Endothelial cell of umbilical vein (primary cell): ENCODE measurements at regions not wholly inside any gene's neighbourhood (a gene's known extent, or its start where the extent isn't known, plus 50 kb on each side); places are given as distances from the start of the nearest gene placed in this dataset.

ENCODE experiments used
- BruUV-seq: library from RNA; stranded (reverse); fragments of 400-500 nt; replicated peaks from 2 replicates; lab custom pipeline; 2021; lab: Mats Ljungman, UMichigan
- CTCF ChIA-PET: fragments of 300-600, 350-600 bp; sonication (Branson Sonifier 250); formaldehyde crosslinking; loops from one replicate; lab custom pipeline; 2021; ENCODE audit warnings: antibody characterized with exemption, inconsistent platforms; lab: Charles Lee
- POLR2A ChIA-PET: fragments of 300-600, 350-600 bp; sonication (Branson Sonifier 250); formaldehyde crosslinking; loops from one replicate; lab custom pipeline; 2021; ENCODE audit warnings: antibody characterized with exemption, inconsistent platforms; lab: Charles Lee
- DNase-seq: peaks from one replicate; pipeline ENCODE4 v3.0.0-alpha.2; 2011; ENCODE audit warnings: low read depth, low spot score
- FAIRE-seq: peaks from 2 replicates; lab custom pipeline; 2011; peaks lifted over from hg19 to GRCh38; lab: Jason Lieb, UNC
- H2AFZ ChIP-seq: 2 replicates; pipeline ENCODE4 v1.6.0; 2012; ENCODE audit warnings: low read depth, low read length, control low read depth, inconsistent platforms
- H3K27ac ChIP-seq: 2 replicates; pipeline ENCODE4 v1.5.1; 2011; ENCODE audit warnings: low read depth, mild to moderate bottlenecking, control low read depth, low read length, moderate library complexity; ENCODE audit not compliant: insufficient read depth
- H3K27me3 ChIP-seq, 2 experiments: 2 replicates each; pipeline versions ENCODE4 v1.6.0 to v1.6.1; 2011; ENCODE audit warnings: low read length in 2 of 2, mixed read lengths in 1 of 2; ENCODE audit not compliant: control insufficient read depth in 2 of 2, insufficient read depth in 2 of 2
- H3K36me3 ChIP-seq, 2 experiments: 2 replicates in 1 of 2; 3 replicates in 1 of 2; pipeline ENCODE4 v1.5.1; 2011; ENCODE audit warnings: low read length in 2 of 2, mild to moderate bottlenecking in 1 of 2, moderate library complexity in 1 of 2; ENCODE audit not compliant: control insufficient read depth in 2 of 2, insufficient read depth in 2 of 2; ENCODE audit errors: extremely low read depth in 1 of 2
- H3K4me1 ChIP-seq: 3 replicates; pipeline ENCODE4 v1.5.1; 2011; ENCODE audit warnings: mild to moderate bottlenecking, low read length; ENCODE audit not compliant: control insufficient read depth, insufficient read depth; ENCODE audit errors: extremely low read depth
- H3K4me2 ChIP-seq: 2 replicates; pipeline ENCODE4 v1.6.1; 2011; ENCODE audit warnings: low read length, control low read depth, mixed read lengths; ENCODE audit not compliant: insufficient read depth
- H3K4me3 ChIP-seq, 3 experiments: fragments of 200-600 bp in 1 of 3; sonication (generic), shearing (Covaris generic) in 1 of 3; replicated peaks in 1 of 3; 2 replicates each; pipeline ENCODE4 v1.5.1; 2011 to 2016; ENCODE audit warnings: control low read depth in 3 of 3, low read length in 3 of 3, mild to moderate bottlenecking in 2 of 3, inconsistent platforms in 1 of 3, low read depth in 1 of 3, moderate library complexity in 1 of 3; ENCODE audit not compliant: insufficient read depth in 1 of 3
- H3K79me2 ChIP-seq: 2 replicates; pipeline ENCODE4 v1.6.0; 2012; ENCODE audit warnings: low read length, inconsistent platforms; ENCODE audit not compliant: control insufficient read depth, insufficient read depth
- H3K9ac ChIP-seq: replicated peaks from 2 replicates; pipeline ENCODE3; 2011; ENCODE audit warnings: low read length, control low read depth; ENCODE audit not compliant: insufficient read depth; ENCODE audit errors: extremely low read depth
- H3K9me1 ChIP-seq: replicated peaks from 3 replicates; pipeline ENCODE4 v1.6.0; 2011; ENCODE audit warnings: mild to moderate bottlenecking, low read length; ENCODE audit not compliant: control insufficient read depth, insufficient read depth; ENCODE audit errors: extremely low read depth
- H3K9me3 ChIP-seq: replicated peaks from 2 replicates; pipeline ENCODE4 v1.5.1; 2012; ENCODE audit warnings: low read length, inconsistent platforms; ENCODE audit not compliant: control insufficient read depth, insufficient read depth
- H4K20me1 ChIP-seq: replicated peaks from 2 replicates; pipeline ENCODE3; 2011; ENCODE audit warnings: mild to moderate bottlenecking, low read length; ENCODE audit not compliant: control insufficient read depth, insufficient read depth; ENCODE audit errors: extremely low read depth
- CTCF ChIP-seq, 2 donors: IDR thresholded peaks; 1 replicate in 1 of 2; 2 replicates in 1 of 2; pipeline ENCODE4 v1.5.1; 2011; ENCODE audit warnings: low read length in 2 of 2, mild to moderate bottlenecking in 2 of 2, moderate library complexity in 2 of 2, control low read depth in 1 of 2, inconsistent platforms in 1 of 2, low read depth in 1 of 2; ENCODE audit not compliant: insufficient read depth in 1 of 2; ENCODE audit errors: extremely low read depth in 1 of 2
- FOS ChIP-seq: IDR thresholded peaks from 2 replicates; pipeline ENCODE4 v1.6.1; 2011; ENCODE audit warnings: mild to moderate bottlenecking, low read length, moderate library complexity, borderline replicate concordance; ENCODE audit not compliant: insufficient read depth
- GATA2 ChIP-seq: IDR thresholded peaks from 2 replicates; pipeline ENCODE4 v1.7.0; 2011; ENCODE audit warnings: low read depth, mild to moderate bottlenecking, moderate library complexity, mixed read lengths, low read length; ENCODE audit not compliant: insufficient read length, insufficient read depth
- JUN ChIP-seq: IDR thresholded peaks from 2 replicates; pipeline ENCODE4 v1.6.1; 2011; ENCODE audit warnings: borderline replicate concordance, low read depth; ENCODE audit not compliant: insufficient read length, insufficient read depth
- POLR2A ChIP-seq: IDR thresholded peaks from 2 replicates; pipeline ENCODE4 v1.6.1; 2012; ENCODE audit warnings: low read depth, mild to moderate bottlenecking, control low read depth, low read length
- POLR2AphosphoS5 ChIP-seq: IDR thresholded peaks from 2 replicates; pipeline ENCODE4 v1.6.1; 2012; ENCODE audit warnings: low read depth, mild to moderate bottlenecking, control low read depth, low read length, moderate library complexity; ENCODE audit not compliant: insufficient read depth
- dilution Hi-C: fragments of 300-500 bp; cut with MboI; formaldehyde crosslinking; loops from one replicate; pipeline ENCODE4 v1.15.0; 2019; ENCODE audit warnings: low sequenced_read_pairs; ENCODE audit not compliant: extremely low pct_ligation_motif_present
- intact Hi-C: fragments of 100-400 bp; cut with micrococcal nuclease; formaldehyde crosslinking; loops from one replicate; pipeline ENCODE4 v1.10.0; 2022
- TF ChIP-seq, protein P1 (sequence below): IDR thresholded peaks from 2 replicates; pipeline ENCODE4 v1.6.1; 2011; ENCODE audit not compliant: insufficient read depth, insufficient read length

- Histone ChIP-seq H3K4me3 (no peak overlapping the region), H4K20me1 (no peaks in the 10 kb centered on the region), H3K9me3 (no peaks in the 10 kb centered on the region), H3K4me2 (no peak overlapping the region), H3K79me2 (no peaks in the 10 kb centered on the region), H3K9me1 (no peaks in the 10 kb centered on the region), H2AFZ (no peak overlapping the region), H3K9ac (no peak overlapping the region), H3K36me3 (no peaks in the 10 kb centered on the region), H3K27me3 (peaks cover 6 to 10% of the 10 kb centered on the region in 2 experiments), H3K4me1 (no peaks in the 10 kb centered on the region), H3K27ac (no peak overlapping the region)
- FAIRE-seq, result peak; percentile 78
- POLR2A ChIA-PET, result no interaction called here
- peak; percentile 55 for DNase-seq
- TF ChIP-seq FOS, result no peak
- no peak for TF ChIP-seq POLR2AphosphoS5
- TF ChIP-seq, protein P1, sequence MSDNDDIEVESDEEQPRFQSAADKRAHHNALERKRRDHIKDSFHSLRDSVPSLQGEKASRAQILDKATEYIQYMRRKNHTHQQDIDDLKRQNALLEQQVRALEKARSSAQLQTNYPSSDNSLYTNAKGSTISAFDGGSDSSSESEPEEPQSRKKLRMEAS, result no peak
- no peak for TF ChIP-seq JUN
- TF ChIP-seq POLR2A, result no peak
- TF ChIP-seq CTCF (IDR thresholded peaks at IDR 0.05; ENCODE audit: extremely low read depth in 1 of 2, insufficient read depth in 1 of 2, low read depth in 1 of 2, low read length in 2 of 2), result peak; percentile 61 to 72
- no peak for TF ChIP-seq GATA2
- intact Hi-C loops (loop anchor here (1.0 kb wide), 4 partner anchors 304 to 799 kb away; no protein-coding TSS in a partner anchor), dilution Hi-C loops (no loop called here)
- no TSS peak for BruUV-seq
- CTCF ChIA-PET, result interaction anchor here (0.6 to 6.9 kb wide), 37 partner anchors 9 to 800 kb away, joined by 3 to 179 read pairs (median 4); no protein-coding TSS in a partner anchor
These were observed 265.1 kb downstream of the HTR7 start for GRCh38 chr10:90592638-90593302.
